OCI-LY7 (cell line): ENCODE measurements at regions not wholly inside any gene's neighbourhood (a gene's known extent, or its start where the extent isn't known, plus 50 kb on each side); places are given as distances from the start of the nearest gene placed in this dataset.

Experiments used
- EZH2phosphoT487 ChIP-seq: fragments of 200-600 bp; sonication (generic); IDR thresholded peaks from 2 replicates; pipeline ENCODE4 v1.6.1; 2018; ENCODE audit warnings: low read depth, borderline replicate concordance, mild to moderate bottlenecking, mixed run types, antibody characterized with exemption, low read length, moderate library complexity, mixed read lengths
- TF ChIP-seq, protein P1 (sequence below): fragments of 200-600 bp; sonication (generic); conservative IDR thresholded peaks from 2 replicates; pipeline ENCODE4 v1.5.1; 2014; ENCODE audit warnings: mild to moderate bottlenecking, antibody characterized with exemption, low read length, moderate library complexity, mixed read lengths

DNA sequence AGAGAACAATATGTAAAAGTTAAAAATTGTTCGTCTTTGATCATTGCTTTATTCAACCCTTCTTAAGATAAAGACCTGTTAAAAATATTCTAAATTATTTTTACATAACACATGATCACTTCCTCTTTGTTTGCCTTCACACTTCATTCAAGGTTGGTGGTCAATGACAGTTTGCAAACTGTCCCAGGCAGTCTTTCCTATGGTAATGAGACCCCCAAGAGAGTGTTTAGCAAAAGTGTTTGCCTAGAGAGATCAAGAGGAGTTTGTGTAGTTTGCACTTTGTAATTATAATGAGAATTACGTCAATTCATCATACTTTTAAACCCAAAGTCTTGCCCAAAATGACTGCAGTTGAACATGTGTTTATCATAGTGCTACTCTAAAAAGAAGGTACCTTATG, 77.2 kb upstream of the ABCA12 start:
- TF ChIP-seq, protein P1, sequence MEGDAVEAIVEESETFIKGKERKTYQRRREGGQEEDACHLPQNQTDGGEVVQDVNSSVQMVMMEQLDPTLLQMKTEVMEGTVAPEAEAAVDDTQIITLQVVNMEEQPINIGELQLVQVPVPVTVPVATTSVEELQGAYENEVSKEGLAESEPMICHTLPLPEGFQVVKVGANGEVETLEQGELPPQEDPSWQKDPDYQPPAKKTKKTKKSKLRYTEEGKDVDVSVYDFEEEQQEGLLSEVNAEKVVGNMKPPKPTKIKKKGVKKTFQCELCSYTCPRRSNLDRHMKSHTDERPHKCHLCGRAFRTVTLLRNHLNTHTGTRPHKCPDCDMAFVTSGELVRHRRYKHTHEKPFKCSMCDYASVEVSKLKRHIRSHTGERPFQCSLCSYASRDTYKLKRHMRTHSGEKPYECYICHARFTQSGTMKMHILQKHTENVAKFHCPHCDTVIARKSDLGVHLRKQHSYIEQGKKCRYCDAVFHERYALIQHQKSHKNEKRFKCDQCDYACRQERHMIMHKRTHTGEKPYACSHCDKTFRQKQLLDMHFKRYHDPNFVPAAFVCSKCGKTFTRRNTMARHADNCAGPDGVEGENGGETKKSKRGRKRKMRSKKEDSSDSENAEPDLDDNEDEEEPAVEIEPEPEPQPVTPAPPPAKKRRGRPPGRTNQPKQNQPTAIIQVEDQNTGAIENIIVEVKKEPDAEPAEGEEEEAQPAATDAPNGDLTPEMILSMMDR: no peak
- TF ChIP-seq EZH2phosphoT487: no peak
